HG02798 (cell line): ENCODE measurements at regions not wholly inside any gene's neighbourhood (a gene's known extent, or its start where the extent isn't known, plus 50 kb on each side); places are given as distances from the start of the nearest gene placed in this dataset.

Source experiments
- ATAC-seq: cut with Tn5 transposase; IDR thresholded peaks from one replicate; pipeline ENCODE4 v1.9.1; 2021; ENCODE audit warnings: mild to moderate bottlenecking; ENCODE audit not compliant: unreplicated experiment, poor library complexity

- no peak for ATAC-seq
Observed at GRCh38 chr6:77979204-77979603, 326.4 kb downstream of the MEI4 start.

- no peak for ATAC-seq
Observed at GRCh38 chr6:77986380-77987034, 333.7 kb downstream of the MEI4 start.

GRCh38 chr6:77987035-77987384 lies 334.2 kb downstream of the MEI4 start:
- ATAC-seq: no peak

GRCh38 chr6:78010130-78010529 lies 357.3 kb downstream of the MEI4 start:
- no peak for ATAC-seq

- no peak for ATAC-seq
Observed at GRCh38 chr6:78020586-78020985, 367.7 kb downstream of the MEI4 start.

GRCh38 chr6:78025502-78025901 lies 372.7 kb downstream of the MEI4 start:
- ATAC-seq: no peak

GRCh38 chr6:78031228-78031627 lies 378.4 kb downstream of the MEI4 start:
- no peak for ATAC-seq

GRCh38 chr6:78059171-78059570 lies 406.3 kb downstream of the MEI4 start:
- ATAC-seq: no peak

GRCh38 chr6:78062993-78063392 lies 410.2 kb downstream of the MEI4 start:
- ATAC-seq: no peak

- no peak for ATAC-seq
Observed at GRCh38 chr6:78076371-78076770, 423.5 kb downstream of the MEI4 start.

- no peak for ATAC-seq
Observed at GRCh38 chr6:78089531-78089930, 436.7 kb downstream of the MEI4 start.

- ATAC-seq: no peak
Observed at GRCh38 chr6:78093906-78094305, 441.1 kb downstream of the MEI4 start.

- no peak for ATAC-seq
Observed at GRCh38 chr6:78101387-78101786, 448.5 kb downstream of the MEI4 start.

GRCh38 chr6:78110641-78111040 lies 457.8 kb downstream of the MEI4 start:
- no peak for ATAC-seq

- ATAC-seq: no peak
Observed at GRCh38 chr6:78117966-78118365, 465.1 kb downstream of the MEI4 start.

- ATAC-seq: no peak
Observed at GRCh38 chr6:78131521-78131920, 478.7 kb downstream of the MEI4 start.

GRCh38 chr6:78132671-78133410 lies 480.0 kb downstream of the MEI4 start:
- no peak for ATAC-seq

- ATAC-seq: no peak
Observed at GRCh38 chr6:78150425-78150824, 497.6 kb downstream of the MEI4 start.

GRCh38 chr6:78153976-78154375 lies 501.1 kb downstream of the MEI4 start:
- no peak for ATAC-seq

GRCh38 chr6:78157606-78158005 lies 504.8 kb downstream of the MEI4 start:
- ATAC-seq: no peak

GRCh38 chr6:78188891-78189290 lies 536.1 kb downstream of the MEI4 start:
- no peak for ATAC-seq

- no peak for ATAC-seq
Observed at GRCh38 chr6:78192057-78192456, 539.2 kb downstream of the MEI4 start.
